ENCODE measurements at regions not wholly inside any gene's neighbourhood (a gene's known extent, or its start where the extent isn't known, plus 50 kb on each side); places are given as distances from the start of the nearest gene placed in this dataset.

DNA sequence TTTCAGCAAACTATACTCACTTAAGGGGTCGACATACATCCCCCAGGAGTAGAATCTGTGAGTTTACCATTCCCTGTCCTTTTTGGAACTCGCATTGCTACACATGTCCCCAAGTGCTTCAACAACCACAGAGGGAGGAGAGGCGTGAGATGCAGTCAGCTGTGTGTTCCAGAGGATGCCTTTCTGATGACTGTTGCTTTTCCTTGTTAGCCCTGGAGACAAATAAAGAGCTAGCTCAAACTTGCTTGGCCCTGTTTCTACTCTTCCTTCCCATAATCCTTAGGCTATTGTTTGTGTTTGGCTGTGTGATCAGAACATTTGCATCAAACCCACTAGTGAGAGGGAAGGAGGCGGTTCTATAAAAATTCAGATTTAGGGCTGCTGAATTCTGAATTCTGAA, 264.0 kb downstream of the ENGASE start:
- Histone ChIP-seq H4K91ac (ENCODE audit: insufficient read length, low read depth, low read length) (no peak overlapping the region), H3K27ac (ENCODE audit: insufficient read length, low read depth, low read length) (no peak overlapping the region), H3K23ac (ENCODE audit: insufficient read length, low read depth, low read length) (no peak overlapping the region), H2BK5ac (ENCODE audit: insufficient read length, low read length) (no peak overlapping the region), H4K20me1 (ENCODE audit: control insufficient read depth, insufficient read depth, insufficient read length) (no peaks in the 10 kb centered on the region), H3K14ac (ENCODE audit: insufficient read depth, low read length) (no peak overlapping the region), H3K4me2 (ENCODE audit: insufficient read depth, insufficient read length, low read length) (no peak overlapping the region), H3K79me2 (ENCODE audit: insufficient read depth, low read length) (no peaks in the 10 kb centered on the region), H3K27me3 (ENCODE audit: insufficient read depth, low read length) (no peaks in the 10 kb centered on the region), H3K23me2 (ENCODE audit: insufficient read length, low read depth, low read length, poor library complexity, severe bottlenecking) (no peaks in the 10 kb centered on the region), H2BK120ac (ENCODE audit: low read depth, low read length, poor library complexity, severe bottlenecking) (no peak overlapping the region), H3K56ac (ENCODE audit: insufficient read length, low read depth, low read length) (no peak overlapping the region), H2BK20ac (ENCODE audit: low read depth, low read length, poor library complexity, severe bottlenecking) (no peak overlapping the region), H2BK15ac (ENCODE audit: low read depth, low read length) (no peak overlapping the region), H4K8ac (replicated peaks; ENCODE audit: insufficient read length, low read depth, low read length) (no peak overlapping the region), H3T11ph (ENCODE audit: low read length) (no peak overlapping the region), H3K9me3 (ENCODE audit: control insufficient read depth, low read depth, low read length) (no peaks in the 10 kb centered on the region), H2AFZ (ENCODE audit: low read length) (no peak overlapping the region), H3K79me1 (ENCODE audit: insufficient read depth, low read depth, low read length, poor library complexity, severe bottlenecking) (no peaks in the 10 kb centered on the region), H2AK5ac (ENCODE audit: insufficient read length, low read length) (no peak overlapping the region), H3K18ac (ENCODE audit: insufficient read length, low read depth, low read length) (no peak overlapping the region), H3K4me1 (ENCODE audit: insufficient read depth, low read length) (no peaks in the 10 kb centered on the region; the same call in 1 of the 2 replicates), H3K9ac (ENCODE audit: extremely low read depth, insufficient read length, low read length) (no peak overlapping the region), H4K5ac (ENCODE audit: insufficient read length, low read depth, low read length) (no peak overlapping the region), H2BK12ac (ENCODE audit: insufficient read length, low read depth, low read length) (no peak overlapping the region), H3K4ac (ENCODE audit: low read depth, low read length) (no peak overlapping the region)
- H3K27me3 Mint-ChIP-seq (ENCODE audit: low read depth), result peaks cover 13% of the 10 kb centered on the region
- no peaks in the 10 kb centered on the region for H3K36me3 Mint-ChIP-seq (ENCODE audit: insufficient read depth in 1 of 3, low read depth in 3 of 3)
- no peaks in the 10 kb centered on the region; a peak in 1 of 5 replicates for H3K9me3 Mint-ChIP-seq
- H3K4me1 Mint-ChIP-seq, result peaks cover 16 to 25% of the 10 kb centered on the region in 2 experiments
- peak overlapping the region in 1 of 3 experiments; percentile 59; a peak in 2 of 7 replicates for H3K27ac Mint-ChIP-seq
- TF ChIP-seq, protein P1, sequence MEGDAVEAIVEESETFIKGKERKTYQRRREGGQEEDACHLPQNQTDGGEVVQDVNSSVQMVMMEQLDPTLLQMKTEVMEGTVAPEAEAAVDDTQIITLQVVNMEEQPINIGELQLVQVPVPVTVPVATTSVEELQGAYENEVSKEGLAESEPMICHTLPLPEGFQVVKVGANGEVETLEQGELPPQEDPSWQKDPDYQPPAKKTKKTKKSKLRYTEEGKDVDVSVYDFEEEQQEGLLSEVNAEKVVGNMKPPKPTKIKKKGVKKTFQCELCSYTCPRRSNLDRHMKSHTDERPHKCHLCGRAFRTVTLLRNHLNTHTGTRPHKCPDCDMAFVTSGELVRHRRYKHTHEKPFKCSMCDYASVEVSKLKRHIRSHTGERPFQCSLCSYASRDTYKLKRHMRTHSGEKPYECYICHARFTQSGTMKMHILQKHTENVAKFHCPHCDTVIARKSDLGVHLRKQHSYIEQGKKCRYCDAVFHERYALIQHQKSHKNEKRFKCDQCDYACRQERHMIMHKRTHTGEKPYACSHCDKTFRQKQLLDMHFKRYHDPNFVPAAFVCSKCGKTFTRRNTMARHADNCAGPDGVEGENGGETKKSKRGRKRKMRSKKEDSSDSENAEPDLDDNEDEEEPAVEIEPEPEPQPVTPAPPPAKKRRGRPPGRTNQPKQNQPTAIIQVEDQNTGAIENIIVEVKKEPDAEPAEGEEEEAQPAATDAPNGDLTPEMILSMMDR (conservative IDR thresholded peaks at IDR 0.05), result no peak
- no peak for DNase-seq
- WGBS (ENCODE audit: extremely low coverage, insufficient read length, low lambda C conversion rate), result no CpG with 5 or more reads among the region's 4 CpGs
- H3K4me3 Mint-ChIP-seq, result no peak overlapping the region

All from H9 (cell line).